ENCODE measurements at regions not wholly inside any gene's neighbourhood (a gene's known extent, or its start where the extent isn't known, plus 50 kb on each side); places are given as distances from the start of the nearest gene placed in this dataset.
"Not testable (repeated sequence)": the region's sequence is repeated elsewhere in the genome, so short reads cannot be mapped to it uniquely, and the experiment has no call there.

DNA sequence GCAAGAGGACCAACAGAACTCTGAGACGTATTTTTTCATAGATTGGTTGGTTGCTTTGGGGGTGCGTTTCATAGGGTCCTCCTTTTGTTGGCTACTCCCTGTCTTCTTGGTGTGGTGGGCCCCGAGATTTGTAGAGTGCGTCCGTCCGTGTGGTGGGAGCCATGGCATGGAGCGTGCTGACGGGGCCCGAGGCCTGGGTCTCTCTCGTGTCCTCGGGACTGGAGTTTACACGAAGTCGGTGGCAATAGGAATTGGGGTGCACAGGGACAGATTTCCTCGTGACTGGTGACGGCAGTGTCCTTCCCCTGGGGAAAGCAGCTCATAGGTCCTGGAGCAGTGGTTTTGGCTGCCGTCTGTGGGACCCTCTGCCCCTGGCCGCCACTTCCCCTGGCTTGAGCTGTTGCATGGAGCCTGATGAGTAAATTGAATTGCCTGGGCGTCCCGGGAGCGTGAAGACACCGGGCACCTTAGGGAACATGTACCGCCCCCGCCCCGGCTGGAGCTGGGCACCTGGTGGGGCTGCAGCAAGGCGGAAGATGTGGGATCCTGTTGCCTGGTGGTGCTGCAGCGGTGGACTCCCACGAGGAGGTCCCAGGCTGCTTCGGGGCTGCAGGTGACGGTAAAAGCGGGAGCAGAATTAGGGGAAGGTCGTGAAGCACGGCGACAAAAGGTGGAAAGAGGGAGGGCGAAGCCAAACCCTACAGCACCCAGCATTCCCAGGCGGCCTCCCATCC is 153.7 kb upstream of the ALG10B start:
- no peaks in the 10 kb centered on the region for H3K36me3 Mint-ChIP-seq
- H3K27ac Mint-ChIP-seq, result no peak overlapping the region
- no peaks in the 10 kb centered on the region for H3K27me3 Mint-ChIP-seq
- H3K9me3 Mint-ChIP-seq, result no peaks in the 10 kb centered on the region
- H3K4me3 Mint-ChIP-seq, result no peak overlapping the region
- no peaks in the 10 kb centered on the region for H3K4me1 Mint-ChIP-seq

- no peak overlapping the region for H3K27ac Mint-ChIP-seq
These were observed 153.2 kb upstream of the ALG10B start for GRCh38 chr12:38163442-38163801.

GRCh38 chr12:38166225-38166624 is 150.3 kb upstream of the ALG10B start:
- Mint-ChIP-seq H3K36me3 (no peaks in the 10 kb centered on the region), H3K4me1 (no peaks in the 10 kb centered on the region), H3K4me3 (no peak overlapping the region), H3K27ac (no peak overlapping the region), H3K27me3 (no peaks in the 10 kb centered on the region), H3K9me3 (no peaks in the 10 kb centered on the region)

More at GRCh38 chr12:38163442-38163801, 153.2 kb upstream of the ALG10B start:
- H3K27me3 Mint-ChIP-seq, result no peaks in the 10 kb centered on the region
- no peaks in the 10 kb centered on the region for H3K36me3 Mint-ChIP-seq
- H3K4me3 Mint-ChIP-seq, result no peak overlapping the region
- no peaks in the 10 kb centered on the region for H3K4me1 Mint-ChIP-seq
- H3K9me3 Mint-ChIP-seq, result no peaks in the 10 kb centered on the region

DNA sequence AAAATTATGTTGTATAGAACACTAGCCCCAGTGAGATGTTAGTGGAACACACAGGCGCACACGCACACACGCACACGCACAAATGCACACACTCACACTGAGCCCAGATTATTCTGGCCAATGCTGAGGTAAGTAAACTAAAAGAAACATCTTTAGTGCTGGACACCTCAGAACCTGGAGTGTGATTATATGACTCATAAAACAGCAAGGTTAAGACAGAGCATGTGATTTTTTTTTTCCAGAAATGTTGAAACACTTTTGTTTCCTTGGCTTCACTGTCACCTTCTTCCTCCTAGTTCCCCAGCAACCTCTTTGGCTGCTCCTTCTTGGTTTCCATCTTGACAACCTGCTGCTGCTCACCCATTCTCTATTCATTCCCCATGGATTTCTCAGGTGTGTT is 141.0 kb upstream of the ALG10B start:
- Mint-ChIP-seq H3K4me1 (no peaks in the 10 kb centered on the region), H3K36me3 (no peaks in the 10 kb centered on the region), H3K27ac (no peak overlapping the region), H3K4me3 (no peak overlapping the region), H3K27me3 (peaks cover 4% of the 10 kb centered on the region), H3K9me3 (no peaks in the 10 kb centered on the region)

DNA sequence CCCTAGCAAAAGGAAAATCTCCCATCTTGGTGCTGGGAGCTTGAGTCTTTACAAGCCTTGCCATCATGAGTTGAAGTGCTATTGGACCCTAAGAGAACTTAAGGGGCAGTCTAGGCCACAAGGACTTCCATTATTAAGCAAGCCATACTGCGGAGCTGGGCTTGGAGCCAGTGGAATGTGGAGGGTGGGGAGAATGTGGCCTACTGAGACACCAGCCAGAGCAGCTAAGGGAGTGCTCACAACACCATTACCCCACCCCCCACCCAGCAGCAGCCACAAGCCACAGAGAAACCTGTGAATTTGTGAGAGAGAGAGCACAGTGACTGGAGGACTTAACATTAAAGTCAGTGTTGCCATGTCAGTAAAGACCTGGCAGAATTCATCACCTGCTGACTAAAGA is 133.0 kb upstream of the ALG10B start:
- H3K4me3 Mint-ChIP-seq, H3K27ac Mint-ChIP-seq, H3K27me3 Mint-ChIP-seq, H3K4me1 Mint-ChIP-seq, H3K36me3 Mint-ChIP-seq: not testable (repeated sequence)
- H3K9me3 Mint-ChIP-seq, result peaks cover 15% of the 10 kb centered on the region

DNA sequence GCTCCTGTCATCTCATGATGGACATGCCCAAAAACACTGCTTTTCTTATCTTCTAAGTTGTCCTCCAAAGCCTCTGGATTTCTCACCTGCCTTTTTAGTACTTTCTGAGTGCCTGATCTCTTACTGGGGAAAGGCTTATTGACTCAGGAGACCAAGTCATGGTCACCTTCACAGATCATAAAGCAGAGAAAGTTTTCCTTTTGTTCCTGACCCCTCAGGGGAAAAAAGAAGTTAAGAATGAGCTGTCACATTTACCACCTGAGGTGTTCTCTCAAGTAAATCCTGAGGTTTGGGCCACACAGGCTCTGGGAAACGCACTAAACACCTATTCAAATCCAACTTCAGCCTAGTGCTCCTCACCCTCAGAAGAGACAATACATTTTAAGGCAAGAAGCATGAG is 119.3 kb upstream of the ALG10B start:
- not testable (repeated sequence) for H3K4me3 Mint-ChIP-seq, H3K36me3 Mint-ChIP-seq, H3K4me1 Mint-ChIP-seq, H3K27me3 Mint-ChIP-seq, H3K27ac Mint-ChIP-seq, H3K9me3 Mint-ChIP-seq

GRCh38 chr12:38201461-38202276 is 114.9 kb upstream of the ALG10B start:
- no peak overlapping the region for H3K27ac Mint-ChIP-seq
- no peaks in the 10 kb centered on the region for H3K27me3 Mint-ChIP-seq
- H3K9me3 Mint-ChIP-seq, result no peaks in the 10 kb centered on the region
- no peak overlapping the region for H3K4me3 Mint-ChIP-seq
- no peaks in the 10 kb centered on the region for H3K36me3 Mint-ChIP-seq
- H3K4me1 Mint-ChIP-seq, result no peaks in the 10 kb centered on the region

- Mint-ChIP-seq H3K4me3 (no peak overlapping the region), H3K36me3 (no peaks in the 10 kb centered on the region), H3K27ac (no peak overlapping the region), H3K4me1 (no peaks in the 10 kb centered on the region), H3K27me3 (no peaks in the 10 kb centered on the region), H3K9me3 (no peaks in the 10 kb centered on the region)
These were observed 111.7 kb upstream of the ALG10B start for GRCh38 chr12:38204831-38205230.

DNA sequence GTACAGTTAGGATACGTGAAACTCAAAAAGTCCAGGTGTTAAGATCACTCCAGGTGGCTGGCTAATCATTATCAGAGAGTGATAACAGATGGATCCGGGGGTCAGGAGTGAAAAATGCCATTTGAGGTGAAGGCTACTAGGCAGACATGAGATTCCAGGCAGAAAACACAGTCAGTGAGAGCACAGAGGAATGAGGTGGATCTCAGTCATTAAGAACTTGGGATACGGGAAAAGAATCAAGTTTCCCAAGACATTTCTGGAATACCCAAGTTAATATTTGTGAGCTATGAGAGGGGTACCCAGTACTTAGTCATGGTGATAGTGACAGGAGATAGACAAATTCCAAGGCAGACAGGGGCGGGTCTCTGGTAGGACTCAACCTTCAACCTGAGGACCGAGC is 94.6 kb upstream of the ALG10B start:
- no peaks in the 10 kb centered on the region for H3K27me3 Mint-ChIP-seq
- no peaks in the 10 kb centered on the region for H3K4me1 Mint-ChIP-seq

GRCh38 chr12:38238328-38238727 is 78.2 kb upstream of the ALG10B start:
- H3K27ac Mint-ChIP-seq, H3K36me3 Mint-ChIP-seq, H3K4me1 Mint-ChIP-seq, H3K27me3 Mint-ChIP-seq, H3K4me3 Mint-ChIP-seq, H3K9me3 Mint-ChIP-seq: not testable (repeated sequence)

More for the DNA sequence above, 94.6 kb upstream of the ALG10B start:
- peaks cover 6% of the 10 kb centered on the region for H3K9me3 Mint-ChIP-seq
- no peaks in the 10 kb centered on the region for H3K36me3 Mint-ChIP-seq
- H3K4me3 Mint-ChIP-seq, result no peak overlapping the region
- H3K27ac Mint-ChIP-seq, result no peak overlapping the region

DNA sequence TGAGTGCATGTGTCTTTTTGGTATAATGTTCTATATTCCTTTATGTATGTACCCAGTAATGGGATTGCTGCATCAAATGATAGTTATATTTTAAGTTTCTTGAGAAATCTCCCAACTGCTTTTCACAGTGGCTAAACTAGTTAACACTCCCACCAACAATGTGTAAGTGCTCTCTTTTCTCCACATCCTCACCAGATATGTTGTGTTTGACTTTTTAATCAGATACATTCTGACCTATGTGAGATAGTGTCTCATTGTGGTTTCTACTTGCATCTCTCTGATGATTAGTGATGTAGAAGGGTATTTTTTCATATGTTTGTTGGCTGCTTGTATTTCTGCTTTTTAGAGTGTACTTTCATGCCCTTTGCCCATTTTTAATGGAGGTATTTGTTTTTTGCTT is 62.8 kb upstream of the ALG10B start:
- Mint-ChIP-seq H3K4me3 (no peak overlapping the region), H3K27ac (no peak overlapping the region), H3K36me3 (no peaks in the 10 kb centered on the region), H3K4me1 (no peaks in the 10 kb centered on the region), H3K27me3 (no peaks in the 10 kb centered on the region), H3K9me3 (peaks cover 10% of the 10 kb centered on the region)

DNA sequence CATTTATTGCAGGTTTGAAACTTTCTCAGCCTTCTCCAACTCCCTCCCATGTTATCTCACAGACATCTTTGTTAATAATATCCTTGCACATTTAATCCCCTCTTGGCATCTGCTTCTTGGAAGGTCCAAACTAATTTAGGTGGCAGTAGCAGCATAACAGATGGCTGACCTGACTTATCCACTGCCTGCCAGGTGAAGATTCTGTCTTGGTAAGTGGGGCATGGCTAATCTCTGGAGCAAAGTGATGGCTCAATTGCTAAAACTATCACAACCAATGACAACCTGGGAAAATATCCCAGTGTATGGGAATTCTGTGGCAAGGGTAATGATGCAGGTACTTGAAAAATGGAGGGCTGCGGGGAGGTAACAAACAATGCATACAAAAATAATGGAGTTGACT is 58.2 kb upstream of the ALG10B start:
- Mint-ChIP-seq H3K27ac (no peak overlapping the region), H3K4me1 (no peaks in the 10 kb centered on the region), H3K4me3 (no peak overlapping the region), H3K9me3 (peaks cover 10% of the 10 kb centered on the region), H3K36me3 (no peaks in the 10 kb centered on the region), H3K27me3 (peaks cover 4% of the 10 kb centered on the region)
